Lung (tissue), 11 donors: ENCODE measurements at regions not wholly inside any gene's neighbourhood (a gene's known extent, or its start where the extent isn't known, plus 50 kb on each side); places are given as distances from the start of the nearest gene placed in this dataset.
A peak's percentile ranks its signal among the peaks of the same experiment; 100 is the strongest.

Experiments used
- ATAC-seq: fragments of 200-7000 bp; cut with Tn5 transposase; one replicate; pipeline ENCODE4 v1.9.1; 2020; ENCODE audit warnings: moderate number of reproducible peaks; ENCODE audit not compliant: insufficient read depth, low FRiP score
- DNase-seq, 3 donors: peaks; one replicate each; pipeline ENCODE4 v3.0.0-alpha.2; 2013 to 2017
- H3K27ac ChIP-seq, 2 donors: one replicate each; pipeline ENCODE4 v1.5.1; 2013; ENCODE audit warnings: mild to moderate bottlenecking in 2 of 2, moderate library complexity in 2 of 2, control low read depth in 1 of 2, inconsistent platforms in 1 of 2, low read depth in 1 of 2, low read length in 1 of 2
- H3K27me3 ChIP-seq, 3 donors: one replicate each; pipeline ENCODE4 v1.5.1; 2013; ENCODE audit warnings: low read length in 2 of 3; ENCODE audit not compliant: control insufficient read depth in 3 of 3, insufficient read depth in 3 of 3
- H3K36me3 ChIP-seq, 4 donors: one replicate each; pipeline ENCODE4 v1.5.1; 2013; ENCODE audit warnings: low read length in 4 of 4, mild to moderate bottlenecking in 1 of 4, moderate library complexity in 1 of 4; ENCODE audit not compliant: control insufficient read depth in 4 of 4, insufficient read depth in 4 of 4
- H3K4me1 ChIP-seq, 5 donors: one replicate each; pipeline ENCODE4 v1.5.1; 2013; ENCODE audit warnings: low read length in 5 of 5, mild to moderate bottlenecking in 2 of 5, moderate library complexity in 1 of 5; ENCODE audit not compliant: control insufficient read depth in 5 of 5, insufficient read depth in 5 of 5
- H3K4me3 ChIP-seq: one replicate; pipeline ENCODE4 v1.5.1; 2013; ENCODE audit warnings: mild to moderate bottlenecking, control low read depth, moderate library complexity
- H3K9ac ChIP-seq, 2 donors: one replicate each; pipeline ENCODE4 v1.5.1; 2013; ENCODE audit warnings: low read length in 2 of 2, control low read depth in 1 of 2; ENCODE audit not compliant: insufficient read depth in 1 of 2
- H3K9me3 ChIP-seq, 4 donors: one replicate each; pipeline ENCODE4 v1.5.1; 2013; ENCODE audit warnings: low read length in 3 of 4, mild to moderate bottlenecking in 1 of 4, moderate library complexity in 1 of 4; ENCODE audit not compliant: control insufficient read depth in 4 of 4, insufficient read depth in 3 of 4
- WGBS, 2 donors: extraction: QIAGEN DNeasy Blood & Tissue Kit; methylation state at CpG; one replicate each; pipeline ENCODE4 v1.1.7; 2013; 5-methylcytosine and 5-hydroxymethylcytosine counted together
- TF ChIP-seq, protein P1 (sequence below): IDR thresholded peaks from 2 replicates; pipeline ENCODE4 v1.5.1; 2012; ENCODE audit warnings: mild to moderate bottlenecking; ENCODE audit errors: control extremely low read depth, extremely low read depth
- donor health status: control.
- donor health status: control.
- donor health status: Bipolar disorder and iron deficiency.
- donor health status: healthy.
- donor health status: DM: yes; HTN: yes; CAD: no.

DNA sequence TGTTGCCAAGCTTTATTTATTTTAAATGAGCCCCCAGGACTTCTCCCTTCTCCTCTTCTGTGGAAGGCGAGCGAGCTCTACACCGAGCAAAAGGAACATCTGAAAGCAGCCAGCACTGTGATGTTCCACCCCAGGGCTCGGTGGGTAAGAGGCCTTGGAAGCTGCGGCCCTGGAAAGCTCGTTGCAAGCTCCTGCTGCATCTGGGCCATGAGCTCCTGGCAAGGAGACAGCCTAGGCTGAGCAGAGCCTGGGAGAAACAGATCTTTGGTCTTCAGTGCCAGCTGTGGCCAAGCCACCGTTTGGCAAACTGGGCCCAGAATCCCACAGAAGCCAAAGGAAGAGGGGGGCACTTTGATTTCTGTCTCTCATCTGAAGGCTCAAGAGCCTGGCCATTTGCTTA, 114.1 kb downstream of the ENGASE start:
- H3K4me3 ChIP-seq = no peak overlapping the region
- no peak for DNase-seq

DNA sequence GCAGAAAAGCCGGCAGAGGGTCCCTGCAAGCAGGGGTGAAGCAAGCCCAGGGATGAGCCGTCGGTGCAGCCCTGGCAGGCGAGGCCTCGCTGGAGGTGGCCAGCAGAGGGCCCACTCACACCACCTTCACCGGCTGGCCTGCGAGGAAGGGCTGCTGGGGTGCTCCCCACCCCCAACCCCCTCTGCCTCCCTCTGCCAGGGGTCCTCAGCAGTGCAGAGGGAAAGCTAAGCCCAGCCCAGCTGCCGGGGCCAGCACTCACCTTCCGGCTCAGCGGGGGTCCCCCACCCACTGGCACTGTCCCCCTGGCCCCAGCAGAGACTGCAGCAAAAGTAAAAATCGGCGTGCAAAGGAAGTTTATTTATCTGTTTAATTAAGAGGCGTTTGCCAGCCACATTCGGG, 113.4 kb downstream of the ENGASE start:
- 8 to 14% methylated on average over 14 of the region's 14 CpGs for WGBS, 2 donors
- Histone ChIP-seq H3K9me3 (peaks cover 0 to 5% (median 0%) of the 10 kb centered on the region in 4 donors), H3K9ac (no peak overlapping the region), H3K4me1 (peaks cover 0 to 3% (median 0%) of the 10 kb centered on the region in 5 donors), H3K27ac (no peak overlapping the region), H3K36me3 (no peaks in the 10 kb centered on the region), H3K4me3 (no peak overlapping the region), H3K27me3 (peaks cover 18 to 71% (median 42%) of the 10 kb centered on the region in 3 donors)
- TF ChIP-seq, protein P1, sequence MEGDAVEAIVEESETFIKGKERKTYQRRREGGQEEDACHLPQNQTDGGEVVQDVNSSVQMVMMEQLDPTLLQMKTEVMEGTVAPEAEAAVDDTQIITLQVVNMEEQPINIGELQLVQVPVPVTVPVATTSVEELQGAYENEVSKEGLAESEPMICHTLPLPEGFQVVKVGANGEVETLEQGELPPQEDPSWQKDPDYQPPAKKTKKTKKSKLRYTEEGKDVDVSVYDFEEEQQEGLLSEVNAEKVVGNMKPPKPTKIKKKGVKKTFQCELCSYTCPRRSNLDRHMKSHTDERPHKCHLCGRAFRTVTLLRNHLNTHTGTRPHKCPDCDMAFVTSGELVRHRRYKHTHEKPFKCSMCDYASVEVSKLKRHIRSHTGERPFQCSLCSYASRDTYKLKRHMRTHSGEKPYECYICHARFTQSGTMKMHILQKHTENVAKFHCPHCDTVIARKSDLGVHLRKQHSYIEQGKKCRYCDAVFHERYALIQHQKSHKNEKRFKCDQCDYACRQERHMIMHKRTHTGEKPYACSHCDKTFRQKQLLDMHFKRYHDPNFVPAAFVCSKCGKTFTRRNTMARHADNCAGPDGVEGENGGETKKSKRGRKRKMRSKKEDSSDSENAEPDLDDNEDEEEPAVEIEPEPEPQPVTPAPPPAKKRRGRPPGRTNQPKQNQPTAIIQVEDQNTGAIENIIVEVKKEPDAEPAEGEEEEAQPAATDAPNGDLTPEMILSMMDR = peak; percentile 5
- ATAC-seq (no peak), DNase-seq (no peak)

More for the DNA sequence above, 114.1 kb downstream of the ENGASE start:
- H3K27ac ChIP-seq = no peak overlapping the region
- 53 to 70% methylated on average over 7 of the region's 7 CpGs for WGBS, 2 donors
- H3K4me1 ChIP-seq = no peaks in the 10 kb centered on the region
- H3K36me3 ChIP-seq = no peaks in the 10 kb centered on the region
- peaks cover 16 to 67% (median 42%) of the 10 kb centered on the region in 3 donors for H3K27me3 ChIP-seq
- ATAC-seq = no peak
- H3K9me3 ChIP-seq = peaks cover 0 to 5% (median 0%) of the 10 kb centered on the region in 4 donors
- TF ChIP-seq, protein P1 = no peak
- no peak overlapping the region for H3K9ac ChIP-seq

DNA sequence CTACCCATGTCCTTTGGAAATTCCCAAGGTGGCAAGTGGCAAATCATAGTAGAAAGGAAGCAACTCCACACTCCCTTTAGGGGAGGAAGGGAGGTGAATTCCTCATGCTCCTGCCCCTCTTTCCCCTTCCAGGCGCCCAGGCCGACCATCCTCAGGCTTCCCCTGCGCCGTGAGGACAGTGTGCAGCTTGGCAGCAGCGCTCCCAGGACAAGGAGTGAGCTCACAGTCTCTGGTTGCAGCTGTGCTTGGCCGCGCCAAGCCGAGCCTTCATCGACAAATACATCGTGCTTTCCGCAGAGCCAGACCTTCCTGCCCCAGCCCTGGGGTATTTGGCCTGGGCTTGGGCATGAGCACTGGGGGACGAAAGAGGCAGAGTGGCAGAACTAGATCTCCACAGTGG, 112.6 kb downstream of the ENGASE start:
- no peak for DNase-seq
- Histone ChIP-seq H3K4me3 (no peak overlapping the region), H3K9ac (no peak overlapping the region), H3K36me3 (no peaks in the 10 kb centered on the region), H3K27ac (no peak overlapping the region), H3K9me3 (peaks cover 0 to 3% (median 0%) of the 10 kb centered on the region in 4 donors), H3K27me3 (peaks cover 25 to 71% (median 42%) of the 10 kb centered on the region in 3 donors), H3K4me1 (peaks cover 0 to 3% (median 0%) of the 10 kb centered on the region in 5 donors)
- 80 to 82% methylated on average over 12 of the region's 12 CpGs for WGBS, 2 donors
- TF ChIP-seq, protein P1 = no peak
- no peak for ATAC-seq

DNA sequence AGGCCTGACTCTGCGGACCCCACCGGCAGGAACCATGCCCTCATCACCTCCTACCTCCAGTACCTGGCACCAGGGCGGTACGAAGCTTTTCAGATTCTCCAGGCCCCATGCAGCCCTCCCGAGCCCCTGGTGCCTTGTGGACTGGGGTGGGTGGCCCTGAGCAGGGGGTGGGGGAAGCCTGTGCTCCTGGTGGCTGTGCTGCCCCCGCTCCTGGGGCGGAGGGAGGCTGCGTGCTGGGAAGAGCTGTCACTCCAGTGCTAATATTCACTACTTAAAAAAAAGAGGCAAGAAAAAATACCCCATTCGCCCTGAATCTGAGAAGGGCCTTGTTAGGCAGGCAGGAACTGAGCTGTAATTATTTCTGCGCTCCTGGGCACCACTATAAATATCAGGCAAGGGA, 111.8 kb downstream of the ENGASE start:
- peaks cover 29 to 77% (median 48%) of the 10 kb centered on the region in 3 donors for H3K27me3 ChIP-seq
- H3K4me3 ChIP-seq = no peak overlapping the region
- DNase-seq (no peak), ATAC-seq (no peak)
- TF ChIP-seq, protein P1 = no peak
- H3K36me3 ChIP-seq = no peaks in the 10 kb centered on the region
- H3K27ac ChIP-seq = no peak overlapping the region
- 60 to 76% methylated on average over 10 of the region's 10 CpGs for WGBS, 2 donors
- peaks cover 0 to 3% (median 0%) of the 10 kb centered on the region in 5 donors for H3K4me1 ChIP-seq
- no peak overlapping the region for H3K9ac ChIP-seq
- H3K9me3 ChIP-seq = peaks cover 0 to under 1% (median 0%) of the 10 kb centered on the region in 4 donors
